B cell (primary cell): ENCODE measurements at regions not wholly inside any gene's neighbourhood (a gene's known extent, or its start where the extent isn't known, plus 50 kb on each side); places are given as distances from the start of the nearest gene placed in this dataset.
"Not testable (repeated sequence)": the region's sequence is repeated elsewhere in the genome, so short reads cannot be mapped to it uniquely, and the experiment has no call there.

Experiments
- ATAC-seq: fragments of 200-7000 bp; cut with Tn5 transposase; one replicate; pipeline ENCODE4 v1.10.0; 2021; ENCODE audit warnings: low read depth, mild to moderate bottlenecking, moderate number of reproducible peaks, moderate library complexity
- CTCF ChIA-PET: fragments of 350-600 bp; sonication (Branson Sonifier 250); formaldehyde crosslinking; loops from one replicate; lab custom pipeline; 2021; ENCODE audit warnings: antibody characterized with exemption, inconsistent platforms; lab: Charles Lee
- POLR2A ChIA-PET: fragments of 350-600 bp; sonication (Branson Sonifier 250); formaldehyde crosslinking; loops from one replicate; lab custom pipeline; 2021; ENCODE audit warnings: antibody characterized with exemption; lab: Charles Lee
- DNase-seq: peaks from one replicate; pipeline ENCODE4 v3.0.0; 2013
- H2AFZ ChIP-seq: 2 replicates; pipeline ENCODE4 v1.6.1; 2012; ENCODE audit warnings: mild to moderate bottlenecking, low read depth, low read length; ENCODE audit not compliant: insufficient read depth, poor library complexity, severe bottlenecking
- H3K27ac ChIP-seq, 2 donors: 1 replicate in 1 of 2; 2 replicates in 1 of 2; pipeline ENCODE4 v1.5.1; 2012 to 2013; ENCODE audit warnings: low read length in 2 of 2, mild to moderate bottlenecking in 2 of 2, moderate library complexity in 1 of 2
- H3K27me3 ChIP-seq, 4 experiments: fragments of 200-600 bp in 1 of 4; sonication (generic) in 1 of 4; replicated peaks in 1 of 4; 1 replicate in 2 of 4; 2 replicates in 2 of 4; pipeline versions ENCODE4 v1.6.1 to v1.7.0; 2013 to 2016; ENCODE audit warnings: low read length in 3 of 4, mild to moderate bottlenecking in 2 of 4, mixed read lengths in 1 of 4, moderate library complexity in 1 of 4; ENCODE audit not compliant: insufficient read depth in 4 of 4, control insufficient read depth in 3 of 4; ENCODE audit errors: control extremely low read depth in 1 of 4
- H3K36me3 ChIP-seq, 2 experiments: replicated peaks in 1 of 2; 1 replicate in 1 of 2; 2 replicates in 1 of 2; pipeline versions ENCODE4 v1.6.1 to v1.7.1; 2013; ENCODE audit warnings: low read length in 1 of 2; ENCODE audit not compliant: insufficient read depth in 2 of 2, control insufficient read depth in 1 of 2; ENCODE audit errors: control extremely low read depth in 1 of 2, extremely low read depth in 1 of 2
- H3K4me1 ChIP-seq, 2 donors: fragments of 200-600 bp in 1 of 2; sonication (generic) in 1 of 2; 1 replicate in 1 of 2; 2 replicates in 1 of 2; pipeline versions ENCODE4 v1.5.1 to v1.6.1; 2013 to 2017; ENCODE audit warnings: low read length in 2 of 2; ENCODE audit not compliant: control insufficient read depth in 2 of 2, insufficient read depth in 2 of 2
- H3K4me2 ChIP-seq: replicated peaks from 2 replicates; pipeline ENCODE3; 2012; ENCODE audit warnings: mild to moderate bottlenecking, low read depth, low read length; ENCODE audit not compliant: poor library complexity, severe bottlenecking
- H3K4me3 ChIP-seq, 5 experiments: fragments of 200-600 bp in 1 of 5; sonication (generic) in 1 of 5; 1 replicate in 3 of 5; 2 replicates in 2 of 5; pipeline versions ENCODE4 v1.5.1 to v1.7.0; 2011 to 2016; ENCODE audit warnings: low read length in 4 of 5, mild to moderate bottlenecking in 4 of 5, low read depth in 2 of 5, control low read depth in 1 of 5, moderate library complexity in 1 of 5; ENCODE audit not compliant: insufficient read depth in 1 of 5; ENCODE audit errors: control extremely low read depth in 1 of 5, extremely low read depth in 1 of 5
- H3K79me2 ChIP-seq: fragments of 200-600 bp; sonication (generic); one replicate; pipeline ENCODE4 v1.6.0; 2016; ENCODE audit warnings: low read length; ENCODE audit not compliant: control insufficient read depth, insufficient read depth
- H3K9ac ChIP-seq: fragments of 200-600 bp; sonication (generic); 2 replicates; pipeline ENCODE4 v1.6.1; 2017; ENCODE audit warnings: mild to moderate bottlenecking, low read length, moderate library complexity
- H3K9me3 ChIP-seq, 3 donors: one replicate each; pipeline versions ENCODE4 v1.6.1 to v1.7.1; 2013; ENCODE audit warnings: low read length in 2 of 3; ENCODE audit not compliant: control insufficient read depth in 2 of 3, insufficient read depth in 1 of 3; ENCODE audit errors: control extremely low read depth in 1 of 3
- H4K20me1 ChIP-seq: 2 replicates; pipeline ENCODE4 v1.6.0; 2012; ENCODE audit warnings: mild to moderate bottlenecking, low read length; ENCODE audit not compliant: insufficient read depth, control insufficient read depth, poor library complexity, severe bottlenecking
- H3K27ac Mint-ChIP-seq: one replicate; pipeline ENCODE4 v1.8.0; 2021; ENCODE audit warnings: mixed read lengths
- H3K27me3 Mint-ChIP-seq: one replicate; pipeline ENCODE4 v1.8.0; 2021; ENCODE audit warnings: mixed read lengths
- H3K4me1 Mint-ChIP-seq: one replicate; pipeline ENCODE4 v1.8.0; 2021; ENCODE audit warnings: mixed read lengths
- H3K4me3 Mint-ChIP-seq: one replicate; pipeline ENCODE4 v1.8.0; 2021; ENCODE audit warnings: mixed read lengths
- H3K9me3 Mint-ChIP-seq: one replicate; pipeline ENCODE4 v1.8.0; 2022; ENCODE audit warnings: mixed read lengths; ENCODE audit not compliant: insufficient read depth
- CTCF ChIP-seq: fragments of 200-600 bp; IDR thresholded peaks from one replicate; pipeline ENCODE4 v1.8.0; 2022; ENCODE audit warnings: antibody characterized with exemption, mild to moderate bottlenecking
- EZH2 ChIP-seq: IDR thresholded peaks from 2 replicates; pipeline ENCODE4 v1.6.1; 2012; ENCODE audit warnings: borderline replicate concordance, low read depth, mild to moderate bottlenecking, moderate library complexity, low read length; ENCODE audit not compliant: insufficient read depth, poor library complexity, severe bottlenecking
- WGBS: methylation state at CpG from one replicate; pipeline ENCODE4 v1.1.5; 2013; ENCODE audit warnings: missing lambda C conversion rate; ENCODE audit not compliant: insufficient coverage; 5-methylcytosine and 5-hydroxymethylcytosine counted together
- intact Hi-C: fragments of 100-400 bp; cut with micrococcal nuclease; formaldehyde crosslinking; loops from one replicate; pipeline ENCODE4 v1.10.0; 2022

GRCh38 chr12:131575371-131575770, 135.5 kb upstream of the SFSWAP start:
- Mint-ChIP-seq H3K4me3 (no peak overlapping the region), H3K27me3 (peaks cover 8% of the 10 kb centered on the region), H3K4me1 (no peaks in the 10 kb centered on the region), H3K27ac (no peak overlapping the region), H3K9me3 (peaks cover 4% of the 10 kb centered on the region)
- Histone ChIP-seq H3K4me2 (no peak overlapping the region), H3K79me2 (no peaks in the 10 kb centered on the region), H3K4me3 (no peak overlapping the region), H3K27ac (no peak overlapping the region), H4K20me1 (no peaks in the 10 kb centered on the region), H2AFZ (no peak overlapping the region), H3K4me1 (no peaks in the 10 kb centered on the region), H3K9me3 (no peaks in the 10 kb centered on the region), H3K9ac (no peak overlapping the region), H3K27me3 (no peaks in the 10 kb centered on the region), H3K36me3 (no peaks in the 10 kb centered on the region)
- no peak for ATAC-seq
- TF ChIP-seq EZH2 (no peak), CTCF (no peak)
- POLR2A ChIA-PET = no interaction called here
- intact Hi-C loops = no loop called here
- DNase-seq = no peak
- CTCF ChIA-PET = no interaction called here
- 87% methylated on average over 4 of the region's 4 CpGs for WGBS

GRCh38 chr12:131576734-131577133, 134.2 kb upstream of the SFSWAP start:
- CTCF ChIA-PET, DNase-seq, ATAC-seq, H3K4me1 Mint-ChIP-seq, H3K9me3 ChIP-seq, H3K9me3 Mint-ChIP-seq, H2AFZ ChIP-seq, H3K27ac Mint-ChIP-seq, H3K27me3 ChIP-seq, POLR2A ChIA-PET, H4K20me1 ChIP-seq, H3K4me3 Mint-ChIP-seq, intact Hi-C loops, H3K4me2 ChIP-seq, H3K36me3 ChIP-seq, H3K27me3 Mint-ChIP-seq, H3K9ac ChIP-seq, H3K79me2 ChIP-seq, H3K4me1 ChIP-seq, H3K4me3 ChIP-seq, H3K27ac ChIP-seq: not testable (repeated sequence)
- WGBS = 94% methylated on average over 6 of the region's 17 CpGs
